Activated CD8-positive, alpha-beta T cell treated with anti-CD3 and anti-CD28 coated beads for 36 hours (primary cell): ENCODE measurements at regions not wholly inside any gene's neighbourhood (a gene's known extent, or its start where the extent isn't known, plus 50 kb on each side); places are given as distances from the start of the nearest gene placed in this dataset.

ENCODE experiments used
- ATAC-seq: fragments of 200-7000 bp; cut with Tn5 transposase; one replicate; pipeline ENCODE4 v1.10.0; 2021; ENCODE audit warnings: mild to moderate bottlenecking, moderate library complexity
- CTCF ChIA-PET: fragments of 350-600 bp; sonication (Branson Sonifier 250); formaldehyde crosslinking; loops from one replicate; lab custom pipeline; 2021; ENCODE audit warnings: antibody characterized with exemption; lab: Charles Lee
- POLR2A ChIA-PET: fragments of 350-600 bp; sonication (Branson Sonifier 250); formaldehyde crosslinking; loops from one replicate; lab custom pipeline; 2021; ENCODE audit warnings: antibody characterized with exemption; lab: Charles Lee
- DNase-seq: peaks from one replicate; pipeline ENCODE4 v3.0.0-alpha.2; 2020
- H3K27ac Mint-ChIP-seq: one replicate; pipeline ENCODE4 v1.8.0; 2021; ENCODE audit warnings: mild to moderate bottlenecking, mixed read lengths
- H3K27me3 Mint-ChIP-seq: one replicate; pipeline ENCODE4 v1.8.0; 2021; ENCODE audit warnings: mixed read lengths
- H3K36me3 Mint-ChIP-seq: one replicate; pipeline ENCODE4 v1.8.0; 2021; ENCODE audit warnings: low read depth, mixed read lengths
- H3K4me1 Mint-ChIP-seq: one replicate; pipeline ENCODE4 v1.8.0; 2021; ENCODE audit warnings: low read depth, mixed read lengths
- H3K4me3 Mint-ChIP-seq: one replicate; pipeline ENCODE4 v1.8.0; 2021; ENCODE audit warnings: mild to moderate bottlenecking, moderate library complexity, mixed read lengths
- H3K9me3 Mint-ChIP-seq: one replicate; pipeline ENCODE4 v1.8.0; 2021; ENCODE audit warnings: mixed read lengths
- CTCF ChIP-seq: fragments of 200-600 bp; IDR thresholded peaks from one replicate; pipeline ENCODE4 v1.8.0; 2022; ENCODE audit warnings: antibody characterized with exemption, mild to moderate bottlenecking
- intact Hi-C: fragments of 100-400 bp; cut with micrococcal nuclease; formaldehyde crosslinking; loops from one replicate; pipeline ENCODE4 v1.10.0; 2022

- Mint-ChIP-seq H3K27me3 (no peaks in the 10 kb centered on the region), H3K9me3 (peaks cover 6% of the 10 kb centered on the region), H3K4me3 (no peak overlapping the region), H3K27ac (no peak overlapping the region), H3K36me3 (no peaks in the 10 kb centered on the region), H3K4me1 (no peaks in the 10 kb centered on the region)
- intact Hi-C loops = no loop called here
- TF ChIP-seq CTCF = no peak
- ChIA-PET CTCF (no interaction called here), POLR2A (no interaction called here)
- DNase-seq (no peak), ATAC-seq (no peak)
These were observed 699.7 kb downstream of the DOK5 start for GRCh38 chr20:55175081-55175480.

- intact Hi-C loops = no loop called here
- no peak overlapping the region for H3K4me3 Mint-ChIP-seq
- ChIA-PET POLR2A (no interaction called here), CTCF (no interaction called here)
- no peak for TF ChIP-seq CTCF
- H3K27me3 Mint-ChIP-seq = no peaks in the 10 kb centered on the region
- no peak for ATAC-seq
- H3K4me1 Mint-ChIP-seq = no peaks in the 10 kb centered on the region
- H3K27ac Mint-ChIP-seq = no peak overlapping the region
- H3K36me3 Mint-ChIP-seq = no peaks in the 10 kb centered on the region
- DNase-seq = no peak
- peaks cover 2% of the 10 kb centered on the region for H3K9me3 Mint-ChIP-seq
These were observed 699.2 kb downstream of the DOK5 start for GRCh38 chr20:55174635-55175034.

- Mint-ChIP-seq H3K4me3 (no peak overlapping the region), H3K9me3 (peaks cover 2% of the 10 kb centered on the region), H3K4me1 (no peaks in the 10 kb centered on the region), H3K36me3 (no peaks in the 10 kb centered on the region), H3K27me3 (no peaks in the 10 kb centered on the region), H3K27ac (no peak overlapping the region)
- TF ChIP-seq CTCF = no peak
- DNase-seq (no peak), ATAC-seq (no peak)
- CTCF ChIA-PET = no interaction called here
- intact Hi-C loops = no loop called here
- POLR2A ChIA-PET = no interaction called here
These were observed 698.8 kb downstream of the DOK5 start for GRCh38 chr20:55174172-55174571.

GRCh38 chr20:55173601-55174000 is 698.2 kb downstream of the DOK5 start:
- Mint-ChIP-seq H3K4me3 (no peak overlapping the region), H3K27ac (no peak overlapping the region), H3K9me3 (peaks cover 3% of the 10 kb centered on the region), H3K36me3 (no peaks in the 10 kb centered on the region), H3K4me1 (no peaks in the 10 kb centered on the region), H3K27me3 (no peaks in the 10 kb centered on the region)
- CTCF ChIA-PET = no interaction called here
- DNase-seq (no peak), ATAC-seq (no peak)
- POLR2A ChIA-PET = no interaction called here
- TF ChIP-seq CTCF = no peak
- intact Hi-C loops = no loop called here

GRCh38 chr20:55172310-55173002 is 697.1 kb downstream of the DOK5 start:
- H3K4me3 Mint-ChIP-seq = no peak overlapping the region
- H3K27ac Mint-ChIP-seq = no peak overlapping the region
- intact Hi-C loops = no loop called here
- ATAC-seq (no peak), DNase-seq (no peak)
- no peaks in the 10 kb centered on the region for H3K27me3 Mint-ChIP-seq
- POLR2A ChIA-PET = no interaction called here
- no peaks in the 10 kb centered on the region for H3K36me3 Mint-ChIP-seq
- TF ChIP-seq CTCF = no peak
- H3K9me3 Mint-ChIP-seq = peaks cover 2% of the 10 kb centered on the region
- H3K4me1 Mint-ChIP-seq = no peaks in the 10 kb centered on the region
- CTCF ChIA-PET = no interaction called here
